SU-DHL-6 (cell line): ENCODE measurements at regions not wholly inside any gene's neighbourhood (a gene's known extent, or its start where the extent isn't known, plus 50 kb on each side); places are given as distances from the start of the nearest gene placed in this dataset.

Experiments
- EZH2phosphoT487 ChIP-seq: fragments of 200-600 bp; sonication (generic), shearing (Covaris generic); conservative IDR thresholded peaks from 2 replicates; pipeline ENCODE4 v1.6.1; 2018; ENCODE audit warnings: mild to moderate bottlenecking, antibody characterized with exemption, low read length, moderate library complexity, mixed read lengths
- TF ChIP-seq, protein P1 (sequence below): fragments of 200-600 bp; sonication (generic); IDR thresholded peaks from one replicate; pipeline ENCODE4 v1.5.1; 2017; ENCODE audit warnings: antibody characterized with exemption, mild to moderate bottlenecking, low read length, moderate library complexity; ENCODE audit not compliant: insufficient read depth, poor library complexity, severe bottlenecking

DNA sequence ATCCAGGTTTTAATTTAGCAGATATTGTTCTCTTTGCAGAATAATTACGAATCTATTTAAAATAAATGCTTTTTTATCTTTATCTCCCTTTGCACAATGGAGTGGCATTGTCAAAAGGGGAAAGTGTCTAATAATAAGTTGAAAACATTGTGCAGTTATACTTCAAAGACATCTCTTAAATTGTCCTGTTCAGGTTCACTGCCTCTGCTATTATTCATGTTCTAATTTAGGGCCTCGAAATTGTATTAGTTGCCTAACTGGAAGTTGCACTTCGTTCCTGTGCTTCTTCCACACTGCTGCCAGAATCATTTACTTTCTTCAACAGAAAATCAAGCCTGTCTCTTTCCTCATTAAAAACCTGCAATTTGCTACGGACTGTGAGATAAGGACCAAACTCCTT is 150.5 kb upstream of the SPRY1 start:
- TF ChIP-seq, protein P1, sequence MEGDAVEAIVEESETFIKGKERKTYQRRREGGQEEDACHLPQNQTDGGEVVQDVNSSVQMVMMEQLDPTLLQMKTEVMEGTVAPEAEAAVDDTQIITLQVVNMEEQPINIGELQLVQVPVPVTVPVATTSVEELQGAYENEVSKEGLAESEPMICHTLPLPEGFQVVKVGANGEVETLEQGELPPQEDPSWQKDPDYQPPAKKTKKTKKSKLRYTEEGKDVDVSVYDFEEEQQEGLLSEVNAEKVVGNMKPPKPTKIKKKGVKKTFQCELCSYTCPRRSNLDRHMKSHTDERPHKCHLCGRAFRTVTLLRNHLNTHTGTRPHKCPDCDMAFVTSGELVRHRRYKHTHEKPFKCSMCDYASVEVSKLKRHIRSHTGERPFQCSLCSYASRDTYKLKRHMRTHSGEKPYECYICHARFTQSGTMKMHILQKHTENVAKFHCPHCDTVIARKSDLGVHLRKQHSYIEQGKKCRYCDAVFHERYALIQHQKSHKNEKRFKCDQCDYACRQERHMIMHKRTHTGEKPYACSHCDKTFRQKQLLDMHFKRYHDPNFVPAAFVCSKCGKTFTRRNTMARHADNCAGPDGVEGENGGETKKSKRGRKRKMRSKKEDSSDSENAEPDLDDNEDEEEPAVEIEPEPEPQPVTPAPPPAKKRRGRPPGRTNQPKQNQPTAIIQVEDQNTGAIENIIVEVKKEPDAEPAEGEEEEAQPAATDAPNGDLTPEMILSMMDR = no peak
- no peak for TF ChIP-seq EZH2phosphoT487
